ENCODE measurements at regions not wholly inside any gene's neighbourhood (a gene's known extent, or its start where the extent isn't known, plus 50 kb on each side); places are given as distances from the start of the nearest gene placed in this dataset.

DNA sequence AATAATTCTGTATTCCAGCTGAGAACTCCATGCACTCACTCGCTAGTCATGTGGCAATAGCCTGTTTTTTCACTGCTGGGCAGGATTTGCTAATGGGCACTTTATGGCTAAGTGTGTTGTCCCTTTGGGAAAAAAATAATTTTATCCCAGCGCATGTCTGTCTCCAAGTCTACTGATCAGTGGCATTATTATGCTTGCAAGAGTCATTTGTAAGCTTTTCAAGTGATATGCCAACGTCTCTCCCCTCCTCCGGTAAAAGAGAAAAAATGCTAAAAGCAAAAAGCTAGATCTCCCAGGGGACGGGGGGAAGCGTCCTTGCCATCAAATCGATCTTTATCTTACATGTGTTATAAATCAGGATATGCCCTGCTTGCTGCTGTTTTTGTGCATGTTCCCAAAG is 407.7 kb downstream of the CDH26 start:
- no peak for TF ChIP-seq CTCF (IDR thresholded peaks at IDR 0.05)
- no peak for TF ChIP-seq POLR2A (IDR thresholded peaks at IDR 0.05)

All from lower leg skin (tissue), 3 donors.